Esophagus (tissue), 2 donors: ENCODE measurements at regions not wholly inside any gene's neighbourhood (a gene's known extent, or its start where the extent isn't known, plus 50 kb on each side); places are given as distances from the start of the nearest gene placed in this dataset.

ENCODE experiments used
- H3K27ac ChIP-seq, 2 donors: one replicate each; pipeline ENCODE4 v1.5.1; 2013; ENCODE audit warnings: low read depth in 2 of 2, mild to moderate bottlenecking in 2 of 2, inconsistent platforms in 1 of 2, low read length in 1 of 2, moderate library complexity in 1 of 2
- H3K27me3 ChIP-seq, 2 donors: one replicate each; pipeline ENCODE4 v1.6.1; 2013; ENCODE audit warnings: low read length in 2 of 2, control low read depth in 1 of 2, mild to moderate bottlenecking in 1 of 2; ENCODE audit not compliant: insufficient read depth in 2 of 2, control insufficient read depth in 1 of 2
- H3K36me3 ChIP-seq, 2 donors: one replicate each; pipeline ENCODE4 v1.6.1; 2013; ENCODE audit warnings: low read length in 1 of 2; ENCODE audit not compliant: control insufficient read depth in 2 of 2, insufficient read depth in 2 of 2
- H3K4me1 ChIP-seq, 2 donors: one replicate each; pipeline ENCODE4 v1.6.1; 2013; ENCODE audit warnings: low read length in 1 of 2; ENCODE audit not compliant: control insufficient read depth in 2 of 2, insufficient read depth in 2 of 2
- H3K4me3 ChIP-seq, 2 donors: one replicate each; pipeline ENCODE4 v1.5.1; 2013; ENCODE audit warnings: low read length in 2 of 2, mild to moderate bottlenecking in 2 of 2, low read depth in 1 of 2, moderate library complexity in 1 of 2
- H3K9me3 ChIP-seq, 2 donors: one replicate each; pipeline ENCODE4 v1.6.1; 2013; ENCODE audit warnings: mild to moderate bottlenecking in 2 of 2, low read depth in 1 of 2, low read length in 1 of 2, moderate library complexity in 1 of 2; ENCODE audit not compliant: control insufficient read depth in 2 of 2, insufficient read depth in 1 of 2
- WGBS, 2 donors: extraction: QIAGEN DNeasy Blood & Tissue Kit; methylation state at CpG; one replicate each; pipeline ENCODE4 v1.1.7; 2013; 5-methylcytosine and 5-hydroxymethylcytosine counted together
- donor health status: healthy with polysubstance abuse.
- donor health status: Bipolar disorder and iron deficiency.

DNA sequence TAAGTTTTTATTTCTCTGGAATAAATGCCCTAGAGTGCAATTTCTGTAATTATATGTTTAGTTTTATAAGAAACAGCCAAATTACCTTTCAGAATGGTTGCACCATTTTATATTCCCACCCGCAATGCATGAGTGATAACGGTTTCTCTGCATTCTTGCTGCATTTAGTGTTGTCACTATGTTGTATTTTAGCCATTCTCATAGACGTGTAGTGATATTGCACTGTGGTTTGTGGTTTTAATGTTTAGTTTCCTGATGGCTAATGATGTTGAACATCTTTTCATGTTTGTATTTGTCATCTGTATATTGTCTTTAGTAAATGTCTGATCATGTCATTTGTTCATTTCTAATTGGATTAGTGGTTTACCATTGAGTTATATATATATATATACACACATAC, 73.0 kb upstream of the GOLIM4 start:
- 64 to 67% methylated on average over 3 of the region's 3 CpGs for WGBS, 2 donors
- H3K4me1 ChIP-seq, result no peaks in the 10 kb centered on the region
- no peaks in the 10 kb centered on the region for H3K9me3 ChIP-seq
- no peak overlapping the region for H3K27ac ChIP-seq
- no peak overlapping the region for H3K4me3 ChIP-seq
- H3K27me3 ChIP-seq, result no peaks in the 10 kb centered on the region
- no peaks in the 10 kb centered on the region for H3K36me3 ChIP-seq

DNA sequence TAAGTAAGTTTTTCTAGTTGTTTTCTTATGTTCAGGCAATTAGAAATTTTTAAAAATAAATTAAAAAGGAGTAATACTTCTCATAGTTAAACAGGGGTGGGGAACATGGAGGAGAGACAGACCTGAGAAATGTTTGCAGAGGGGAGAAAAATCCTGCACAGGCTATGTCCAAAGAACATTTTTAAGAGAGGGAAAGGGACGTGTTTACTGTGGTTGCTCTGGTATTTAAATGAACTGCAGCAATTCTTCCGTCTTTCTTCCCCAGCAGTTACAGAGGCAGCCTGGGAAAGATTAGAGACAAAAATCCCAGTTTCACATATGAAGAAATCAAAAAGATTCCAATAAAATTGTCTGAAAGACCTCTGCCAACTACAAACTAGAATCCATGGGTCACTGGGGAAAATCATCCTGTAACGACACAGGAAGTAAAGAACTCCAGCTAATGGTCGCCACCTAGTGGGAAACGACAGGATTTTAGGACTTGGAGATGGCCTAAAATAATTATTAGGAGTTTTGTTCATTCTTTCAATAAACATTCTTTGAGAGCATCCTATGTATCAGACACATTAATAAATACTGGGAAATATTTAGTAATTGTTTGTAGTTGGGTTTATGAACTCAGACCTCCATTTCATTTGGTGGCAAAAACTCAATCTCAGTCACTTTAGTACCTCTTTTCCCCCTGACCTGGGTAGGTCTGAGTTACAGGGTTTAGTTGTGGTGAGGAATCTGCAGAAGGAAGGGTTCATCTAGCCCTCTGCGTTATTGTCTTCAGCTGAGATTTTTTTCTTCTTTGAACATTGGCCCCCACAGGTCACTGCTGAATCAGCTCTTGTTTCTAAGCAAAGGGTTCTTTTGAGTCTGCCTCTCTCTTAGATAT, 69.9 kb upstream of the GOLIM4 start:
- Histone ChIP-seq H3K27ac (no peak overlapping the region), H3K4me3 (no peak overlapping the region), H3K36me3 (no peaks in the 10 kb centered on the region), H3K9me3 (no peaks in the 10 kb centered on the region), H3K4me1 (no peaks in the 10 kb centered on the region), H3K27me3 (no peaks in the 10 kb centered on the region)
- 11 to 20% methylated on average over 6 of the region's 6 CpGs for WGBS, 2 donors

DNA sequence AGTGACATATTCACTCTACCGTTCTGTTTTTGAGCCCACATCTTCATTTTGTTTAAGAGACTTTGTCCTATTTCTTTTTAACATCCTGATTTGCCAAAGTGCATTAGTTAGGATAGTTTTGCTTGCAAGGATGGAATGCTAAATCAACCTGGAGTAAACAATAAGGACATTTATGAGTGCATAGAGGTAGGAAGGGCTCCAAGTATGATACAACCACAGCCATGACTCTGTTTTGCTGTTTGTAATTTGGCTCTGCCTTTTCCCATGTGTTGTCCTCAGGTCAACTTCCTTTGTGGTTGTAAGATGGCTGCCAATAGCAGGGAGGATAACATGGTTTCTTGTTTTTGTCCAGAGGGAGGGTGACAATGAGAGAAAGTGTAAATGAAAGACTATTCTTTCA, 66.4 kb upstream of the GOLIM4 start:
- H3K4me3 ChIP-seq, result no peak overlapping the region
- H3K4me1 ChIP-seq, result no peaks in the 10 kb centered on the region
- no peaks in the 10 kb centered on the region for H3K36me3 ChIP-seq
- H3K27me3 ChIP-seq, result no peaks in the 10 kb centered on the region
- WGBS, 2 donors, result 43 to 51% methylated on average over 1 of the region's 1 CpG
- H3K27ac ChIP-seq, result no peak overlapping the region
- no peaks in the 10 kb centered on the region for H3K9me3 ChIP-seq

DNA sequence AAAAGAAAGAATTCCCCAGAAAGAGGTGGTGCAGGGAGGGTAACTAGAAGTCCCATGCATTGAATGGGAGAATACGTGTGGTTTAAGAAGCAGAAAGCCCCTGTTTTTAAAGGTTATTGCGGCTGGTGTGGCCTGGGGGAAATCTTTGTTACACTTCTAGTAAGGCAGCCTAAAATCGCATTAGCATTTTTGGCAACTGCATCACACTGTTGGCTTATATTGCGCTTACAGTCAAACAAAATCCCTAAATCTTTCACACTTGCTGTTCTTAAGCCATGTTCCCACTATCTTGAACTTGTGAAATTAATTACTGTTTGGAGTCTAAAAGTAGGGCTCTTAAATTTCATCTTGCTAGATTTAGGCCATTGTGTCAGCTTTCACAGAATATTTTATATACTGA, 66.0 kb upstream of the GOLIM4 start:
- no peaks in the 10 kb centered on the region for H3K36me3 ChIP-seq
- WGBS, 2 donors, result 32 to 50% methylated on average over 4 of the region's 4 CpGs
- no peaks in the 10 kb centered on the region for H3K4me1 ChIP-seq
- no peaks in the 10 kb centered on the region for H3K9me3 ChIP-seq
- H3K4me3 ChIP-seq, result no peak overlapping the region
- no peaks in the 10 kb centered on the region for H3K27me3 ChIP-seq
- no peak overlapping the region for H3K27ac ChIP-seq

DNA sequence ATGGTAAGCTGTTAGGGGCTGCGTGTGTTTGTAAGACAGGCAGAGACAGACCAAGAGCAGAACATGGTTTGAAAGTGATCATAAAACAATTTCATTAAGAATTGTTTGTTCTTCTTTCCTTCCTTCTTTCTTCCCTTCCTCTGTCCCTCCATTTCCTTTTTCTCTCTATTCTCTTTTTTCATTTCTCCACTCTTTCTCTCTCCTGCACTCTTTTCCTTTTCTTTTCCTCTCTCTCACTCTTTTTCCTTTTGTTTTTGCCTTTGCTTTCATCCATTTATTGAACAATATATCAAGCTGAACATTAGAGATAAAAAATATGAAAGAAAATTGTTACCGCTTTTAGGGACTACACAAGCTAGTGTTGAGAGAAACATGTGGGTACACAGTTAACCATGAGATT, 62.2 kb upstream of the GOLIM4 start:
- Histone ChIP-seq H3K27ac (no peak overlapping the region), H3K4me1 (no peaks in the 10 kb centered on the region), H3K36me3 (no peaks in the 10 kb centered on the region), H3K9me3 (peaks cover 1% of the 10 kb centered on the region in 2 donors), H3K4me3 (no peak overlapping the region), H3K27me3 (no peaks in the 10 kb centered on the region)
- 92 to 93% methylated on average over 2 of the region's 2 CpGs for WGBS, 2 donors

DNA sequence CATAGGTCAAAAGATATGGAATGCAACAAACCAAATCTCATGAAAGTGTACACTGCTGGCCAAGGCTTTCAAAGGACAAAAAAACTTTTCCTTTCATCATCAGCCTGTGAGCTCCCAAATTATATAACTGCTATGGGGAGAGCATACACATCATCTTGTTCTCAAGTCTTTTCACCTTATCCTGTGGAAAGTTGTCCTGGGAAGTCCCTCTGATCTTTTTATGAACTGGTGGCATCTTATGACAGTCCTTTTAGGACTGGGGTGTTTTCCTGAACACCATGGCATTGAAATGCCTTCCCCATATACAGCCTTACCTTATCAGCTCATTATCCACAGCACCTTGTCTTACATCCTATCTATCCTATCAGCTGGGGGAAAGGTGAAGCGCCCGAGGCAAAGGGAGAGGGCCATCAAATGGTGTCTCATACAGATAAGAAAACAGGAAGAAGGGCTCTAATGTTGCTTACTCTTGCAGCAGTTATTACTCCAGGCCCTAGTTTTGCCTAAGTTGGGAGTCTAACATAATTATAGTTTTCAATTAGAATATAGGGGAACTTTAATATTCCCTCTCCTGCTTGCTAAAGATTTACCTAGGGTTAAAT, 61.5 kb upstream of the GOLIM4 start:
- Histone ChIP-seq H3K4me3 (no peak overlapping the region), H3K4me1 (no peaks in the 10 kb centered on the region), H3K36me3 (no peaks in the 10 kb centered on the region), H3K9me3 (peaks cover 3 to 7% of the 10 kb centered on the region in 2 donors), H3K27me3 (no peaks in the 10 kb centered on the region), H3K27ac (no peak overlapping the region)
- WGBS, 2 donors, result 77 to 90% methylated on average over 2 of the region's 2 CpGs

DNA sequence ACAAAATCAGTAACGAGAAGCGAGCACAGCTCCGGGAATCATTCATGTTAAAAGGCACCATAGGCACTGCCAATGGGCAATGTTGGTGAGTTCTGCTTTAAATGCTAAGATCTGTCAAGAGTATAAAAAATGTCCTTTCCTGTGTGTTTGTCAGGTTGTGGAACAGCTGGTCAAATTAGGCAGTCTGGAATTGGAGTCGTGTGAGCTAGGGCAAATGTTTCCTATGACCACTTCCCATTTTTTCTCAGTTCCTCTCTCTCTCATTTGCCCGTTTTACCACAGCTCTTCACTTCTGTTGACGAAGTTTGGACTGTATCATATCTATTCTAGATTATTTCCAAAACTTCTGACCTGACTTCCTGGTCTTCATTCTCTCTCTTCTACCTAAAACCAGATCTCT, 60.8 kb upstream of the GOLIM4 start:
- no peaks in the 10 kb centered on the region for H3K27me3 ChIP-seq
- H3K36me3 ChIP-seq, result no peaks in the 10 kb centered on the region
- no peak overlapping the region for H3K27ac ChIP-seq
- peaks cover 3 to 8% of the 10 kb centered on the region in 2 donors for H3K9me3 ChIP-seq
- 66 to 74% methylated on average over 6 of the region's 6 CpGs for WGBS, 2 donors
- no peak overlapping the region for H3K4me3 ChIP-seq
- H3K4me1 ChIP-seq, result no peaks in the 10 kb centered on the region

DNA sequence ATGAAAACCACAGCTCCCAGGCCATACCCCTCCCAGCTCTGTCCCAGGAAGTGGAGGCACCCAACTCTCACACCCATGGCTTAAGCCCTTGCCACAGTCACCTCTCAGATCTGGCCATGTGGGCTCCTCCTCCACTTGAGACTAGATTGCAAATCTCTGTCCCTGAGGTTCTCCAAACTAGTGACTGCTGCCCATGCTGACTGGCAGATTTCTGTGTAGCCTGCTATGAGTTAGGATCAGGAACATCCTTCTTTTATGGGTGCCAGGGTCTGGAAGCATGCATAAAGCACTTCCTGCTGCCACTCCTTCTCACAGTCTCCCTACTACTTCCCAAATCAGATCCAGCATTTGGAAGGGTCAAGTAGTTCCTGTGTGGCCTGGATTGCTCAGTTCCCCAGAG, 59.6 kb upstream of the GOLIM4 start:
- H3K9me3 ChIP-seq, result peaks cover 3 to 8% of the 10 kb centered on the region in 2 donors
- no peak overlapping the region for H3K27ac ChIP-seq

DNA sequence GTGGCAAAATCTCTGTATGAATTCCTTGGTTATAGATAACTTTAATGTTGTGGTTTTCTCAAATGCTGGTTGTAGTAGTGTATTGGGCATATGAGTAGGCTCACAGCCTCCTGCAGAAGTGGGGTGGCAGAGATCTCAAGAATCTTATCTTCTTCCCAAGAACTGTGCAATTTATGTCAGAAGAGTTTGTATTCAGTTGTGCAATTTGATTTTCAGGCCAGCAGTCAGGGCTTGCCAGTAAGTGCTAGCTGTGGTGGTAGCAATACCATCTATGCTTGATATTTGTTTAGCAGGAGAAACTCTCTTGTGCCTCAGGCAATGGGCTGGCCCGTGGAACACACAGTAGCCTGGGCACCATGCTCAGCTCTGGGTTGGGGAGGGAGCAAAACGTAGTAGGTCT, 58.4 kb upstream of the GOLIM4 start:
- H3K4me1 ChIP-seq, result no peaks in the 10 kb centered on the region
- no peaks in the 10 kb centered on the region for H3K36me3 ChIP-seq
- H3K27me3 ChIP-seq, result no peaks in the 10 kb centered on the region
- no peak overlapping the region for H3K4me3 ChIP-seq
- no peak overlapping the region for H3K27ac ChIP-seq
- peaks cover 3 to 8% of the 10 kb centered on the region in 2 donors for H3K9me3 ChIP-seq
- 40 to 55% methylated on average over 2 of the region's 2 CpGs for WGBS, 2 donors

More for the DNA sequence above, 59.6 kb upstream of the GOLIM4 start:
- Histone ChIP-seq H3K4me3 (no peak overlapping the region), H3K36me3 (no peaks in the 10 kb centered on the region), H3K27me3 (no peaks in the 10 kb centered on the region), H3K4me1 (no peaks in the 10 kb centered on the region)

DNA sequence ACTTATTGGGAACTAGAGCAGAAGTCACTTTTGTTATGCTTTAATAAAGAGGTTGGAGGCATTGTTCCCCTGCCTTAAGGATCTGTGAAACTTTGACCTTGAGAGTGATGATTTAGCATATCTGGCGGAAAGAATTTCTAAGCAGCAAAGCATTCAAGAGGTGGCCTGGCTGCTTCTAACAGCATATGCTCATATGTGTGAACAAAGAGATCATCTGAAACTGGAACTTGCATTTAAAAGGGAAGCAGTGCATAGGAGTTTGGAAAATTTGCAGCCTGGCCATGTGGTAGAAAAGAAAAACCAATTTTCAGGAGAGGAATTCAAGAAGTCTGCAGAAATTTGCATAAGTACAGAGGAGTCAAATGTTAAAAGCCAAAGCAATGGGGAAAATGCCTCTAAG, 56.4 kb upstream of the GOLIM4 start:
- H3K4me1 ChIP-seq, result no peaks in the 10 kb centered on the region
- H3K9me3 ChIP-seq, result peaks cover 3 to 8% of the 10 kb centered on the region in 2 donors
- WGBS, 2 donors, result 98 to 100% methylated on average over 1 of the region's 1 CpG
- H3K27me3 ChIP-seq, result no peaks in the 10 kb centered on the region
- H3K4me3 ChIP-seq, result no peak overlapping the region
- no peak overlapping the region for H3K27ac ChIP-seq
- no peaks in the 10 kb centered on the region for H3K36me3 ChIP-seq
